Spleen (tissue), 11 donors: ENCODE measurements at regions not wholly inside any gene's neighbourhood (a gene's known extent, or its start where the extent isn't known, plus 50 kb on each side); places are given as distances from the start of the nearest gene placed in this dataset.

Experiments used
- DNase-seq: peaks from one replicate; pipeline ENCODE4 v3.0.0-alpha.2; 2020
- H3K27ac ChIP-seq, 8 donors: fragments of 200-600 bp; sonication (generic) in 7 of 8; 1 replicate in 4 of 8; 2 replicates in 4 of 8; pipeline versions ENCODE4 v1.5.0 to v1.8.0; 2016 to 2021; ENCODE audit warnings: inconsistent platforms in 4 of 8, mild to moderate bottlenecking in 4 of 8, moderate library complexity in 1 of 8
- H3K27me3 ChIP-seq, 7 donors: fragments of 200-600 bp; sonication (generic) in 6 of 7; replicated peaks in 1 of 7; 1 replicate in 4 of 7; 2 replicates in 3 of 7; pipeline versions ENCODE4 v1.5.0 to v1.8.0; 2016 to 2021; ENCODE audit warnings: inconsistent platforms in 3 of 7, mild to moderate bottlenecking in 1 of 7
- H3K36me3 ChIP-seq, 6 donors: fragments of 200-600 bp; sonication (generic) in 5 of 6; 1 replicate in 4 of 6; 2 replicates in 2 of 6; pipeline versions ENCODE4 v1.5.0 to v1.8.0; 2016 to 2021; ENCODE audit warnings: inconsistent platforms in 2 of 6
- H3K4me1 ChIP-seq, 6 donors: fragments of 200-600 bp; sonication (generic) in 5 of 6; 1 replicate in 3 of 6; 2 replicates in 3 of 6; pipeline versions ENCODE4 v1.5.0 to v1.8.0; 2016 to 2021; ENCODE audit warnings: inconsistent platforms in 3 of 6
- H3K4me3 ChIP-seq, 8 donors: fragments of 200-600 bp; sonication (generic) in 7 of 8; 1 replicate in 4 of 8; 2 replicates in 4 of 8; pipeline versions ENCODE4 v1.5.0 to v1.8.0; 2016 to 2021; ENCODE audit warnings: inconsistent platforms in 4 of 8, mild to moderate bottlenecking in 4 of 8, moderate library complexity in 2 of 8
- H3K9me3 ChIP-seq, 8 donors: fragments of 200-600 bp; sonication (generic) in 7 of 8; 1 replicate in 4 of 8; 2 replicates in 4 of 8; pipeline versions ENCODE4 v1.5.0 to v1.8.0; 2016 to 2021; ENCODE audit warnings: inconsistent platforms in 4 of 8
- POLR2A ChIP-seq, 3 donors: fragments of 450-650 bp; IDR thresholded peaks; one replicate each; pipeline ENCODE4 v1.5.1; 2017; ENCODE audit warnings: antibody characterized with exemption in 3 of 3, mild to moderate bottlenecking in 1 of 3
- POLR2AphosphoS5 ChIP-seq, 3 donors: sonication (generic); formaldehyde crosslinking; IDR thresholded peaks; one replicate each; pipeline ENCODE4 v1.5.1; 2017; ENCODE audit warnings: antibody characterized with exemption in 3 of 3
- WGBS, 5 donors: extraction: QIAGEN DNeasy Blood & Tissue Kit in 3 of 5; methylation state at CpG; one replicate each; pipeline versions ENCODE4 v1.1.5 to v1.1.7; 2013 to 2018; 5-methylcytosine and 5-hydroxymethylcytosine counted together
- intact Hi-C: fragments of 100-400 bp; cut with DNase I; formaldehyde crosslinking; loops from one replicate; pipeline ENCODE4 v1.15.0; 2023; ENCODE audit warnings: low total_unique reads
- TF ChIP-seq, protein P1 (sequence below), 11 experiments: fragments of 200-600 bp in 7 of 11; fragments of 450-650 bp in 4 of 11; sonication (generic) in 4 of 11; IDR thresholded peaks in 8 of 11; conservative IDR thresholded peaks in 3 of 11; 1 replicate in 7 of 11; 2 replicates in 4 of 11; pipeline versions ENCODE4 v1.4.0 to v1.8.0; 2016 to 2021; ENCODE audit warnings: antibody characterized with exemption in 11 of 11, inconsistent platforms in 4 of 11, mild to moderate bottlenecking in 1 of 11
- donor health status: healthy with polysubstance abuse.
- donor health status: DM: no; HTN: no; CAD: no; lungs with moderate emphysema.
- donor health status: DM: no; HTN: no; CAD: no.
- donor health status: Bipolar disorder and iron deficiency.
- donor health status: healthy.
- donor health status: DM: no; HTN: no; CAD: no.
- donor health status: DM: yes; HTN: yes; CAD: no.

DNA sequence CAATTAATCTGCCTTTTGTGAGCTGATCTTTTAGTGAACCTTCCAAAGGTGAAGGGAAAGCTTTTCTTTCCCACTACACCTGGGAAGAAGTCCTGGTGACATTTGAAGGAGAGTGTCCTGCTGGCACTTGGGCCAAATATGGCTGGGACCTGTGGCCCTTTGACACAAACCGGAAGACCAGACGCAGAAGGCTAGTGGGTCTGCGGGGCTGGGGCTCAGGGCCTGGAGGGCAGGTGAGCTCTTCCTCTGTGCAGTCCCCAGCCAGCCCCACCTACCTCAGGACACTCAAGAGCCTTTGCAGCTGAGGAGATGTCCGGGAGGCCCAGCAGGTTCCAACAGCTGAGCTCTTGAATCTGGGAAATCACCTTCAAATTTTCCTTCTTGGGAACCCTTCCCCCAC lies 138.0 kb upstream of the THY1 start:
- H3K4me1 ChIP-seq: no peaks in the 10 kb centered on the region

DNA sequence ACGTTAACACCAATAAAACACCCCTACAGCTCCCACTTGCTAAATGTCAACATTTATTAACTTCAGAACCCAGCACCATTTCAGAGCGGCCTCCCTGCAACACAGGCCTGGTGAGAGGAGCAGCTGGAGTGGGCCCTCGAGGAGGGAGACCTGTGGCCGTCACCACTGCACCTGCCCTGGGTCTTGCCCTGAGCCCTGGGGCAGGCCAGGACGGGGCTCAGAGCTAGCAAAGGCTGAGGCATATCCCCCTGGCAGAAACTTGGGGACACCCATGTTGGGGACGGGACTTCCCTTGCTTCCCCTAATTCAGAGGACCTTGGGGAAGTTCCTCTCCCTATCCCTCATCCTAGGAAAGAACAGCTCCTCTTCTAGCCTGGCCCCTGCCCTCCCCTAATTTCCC lies 137.3 kb upstream of the THY1 start:
- Histone ChIP-seq H3K4me3 (no peak overlapping the region), H3K27ac (no peak overlapping the region), H3K9me3 (peaks cover 0 to 23% (median 9%) of the 10 kb centered on the region in 8 donors), H3K36me3 (no peaks in the 10 kb centered on the region), H3K4me1 (no peaks in the 10 kb centered on the region), H3K27me3 (peaks cover 0 to 10% (median 0%) of the 10 kb centered on the region in 7 donors)
- DNase-seq: no peak
- WGBS, 5 donors: 73 to 91% (median 81%) methylated on average over 2 to 6 of the region's 6 CpGs
- intact Hi-C loops: no loop called here
- TF ChIP-seq, protein P1, sequence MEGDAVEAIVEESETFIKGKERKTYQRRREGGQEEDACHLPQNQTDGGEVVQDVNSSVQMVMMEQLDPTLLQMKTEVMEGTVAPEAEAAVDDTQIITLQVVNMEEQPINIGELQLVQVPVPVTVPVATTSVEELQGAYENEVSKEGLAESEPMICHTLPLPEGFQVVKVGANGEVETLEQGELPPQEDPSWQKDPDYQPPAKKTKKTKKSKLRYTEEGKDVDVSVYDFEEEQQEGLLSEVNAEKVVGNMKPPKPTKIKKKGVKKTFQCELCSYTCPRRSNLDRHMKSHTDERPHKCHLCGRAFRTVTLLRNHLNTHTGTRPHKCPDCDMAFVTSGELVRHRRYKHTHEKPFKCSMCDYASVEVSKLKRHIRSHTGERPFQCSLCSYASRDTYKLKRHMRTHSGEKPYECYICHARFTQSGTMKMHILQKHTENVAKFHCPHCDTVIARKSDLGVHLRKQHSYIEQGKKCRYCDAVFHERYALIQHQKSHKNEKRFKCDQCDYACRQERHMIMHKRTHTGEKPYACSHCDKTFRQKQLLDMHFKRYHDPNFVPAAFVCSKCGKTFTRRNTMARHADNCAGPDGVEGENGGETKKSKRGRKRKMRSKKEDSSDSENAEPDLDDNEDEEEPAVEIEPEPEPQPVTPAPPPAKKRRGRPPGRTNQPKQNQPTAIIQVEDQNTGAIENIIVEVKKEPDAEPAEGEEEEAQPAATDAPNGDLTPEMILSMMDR (IDR thresholded peaks at IDR 0.05 in 8 of 11, conservative IDR thresholded peaks at IDR 0.05 in 3 of 11): no peak
- TF ChIP-seq POLR2A (IDR thresholded peaks at IDR 0.05) (no peak), POLR2AphosphoS5 (IDR thresholded peaks at IDR 0.05) (no peak)

More for the DNA sequence above, 138.0 kb upstream of the THY1 start:
- WGBS, 5 donors: 86 to 94% (median 90%) methylated on average over 3 to 4 of the region's 4 CpGs
- peaks cover 0 to 10% (median 0%) of the 10 kb centered on the region in 7 donors for H3K27me3 ChIP-seq
- no peak overlapping the region for H3K4me3 ChIP-seq
- DNase-seq: no peak
- no peaks in the 10 kb centered on the region for H3K36me3 ChIP-seq
- peaks cover 0 to 17% (median 4%) of the 10 kb centered on the region in 8 donors for H3K9me3 ChIP-seq
- intact Hi-C loops: no loop called here
- TF ChIP-seq POLR2AphosphoS5 (IDR thresholded peaks at IDR 0.05) (no peak), POLR2A (IDR thresholded peaks at IDR 0.05) (no peak)
- TF ChIP-seq, protein P1 (IDR thresholded peaks at IDR 0.05 in 8 of 11, conservative IDR thresholded peaks at IDR 0.05 in 3 of 11): no peak
- no peak overlapping the region for H3K27ac ChIP-seq

DNA sequence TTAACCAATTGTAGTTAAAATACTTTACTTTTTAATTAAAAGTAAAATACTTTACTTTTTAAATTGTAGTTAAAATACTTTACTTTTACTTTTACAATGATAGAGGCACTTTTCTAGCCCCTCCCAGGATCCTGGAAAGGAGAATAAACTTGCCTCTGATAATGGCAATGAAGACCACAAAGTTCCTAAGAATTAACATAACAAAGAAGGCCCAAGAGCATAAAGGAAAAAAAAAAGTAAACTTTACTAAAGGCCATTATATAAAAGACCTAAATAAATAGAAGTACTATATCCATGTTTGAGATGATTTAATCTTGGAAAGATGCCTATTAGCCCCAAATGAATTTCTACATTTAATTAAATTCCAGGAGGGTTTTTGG lies 129.1 kb upstream of the THY1 start:
- Histone ChIP-seq H3K9me3 (peaks cover 0 to 39% (median 13%) of the 10 kb centered on the region in 8 donors), H3K27ac (no peak overlapping the region), H3K4me3 (no peak overlapping the region), H3K27me3 (no peaks in the 10 kb centered on the region), H3K36me3 (no peaks in the 10 kb centered on the region), H3K4me1 (no peaks in the 10 kb centered on the region)
- DNase-seq: no peak
- no peak for TF ChIP-seq POLR2AphosphoS5 (IDR thresholded peaks at IDR 0.05)
- TF ChIP-seq POLR2A (IDR thresholded peaks at IDR 0.05): no peak
- TF ChIP-seq, protein P1 (IDR thresholded peaks at IDR 0.05 in 8 of 11, conservative IDR thresholded peaks at IDR 0.05 in 3 of 11): no peak
- intact Hi-C loops: no loop called here

DNA sequence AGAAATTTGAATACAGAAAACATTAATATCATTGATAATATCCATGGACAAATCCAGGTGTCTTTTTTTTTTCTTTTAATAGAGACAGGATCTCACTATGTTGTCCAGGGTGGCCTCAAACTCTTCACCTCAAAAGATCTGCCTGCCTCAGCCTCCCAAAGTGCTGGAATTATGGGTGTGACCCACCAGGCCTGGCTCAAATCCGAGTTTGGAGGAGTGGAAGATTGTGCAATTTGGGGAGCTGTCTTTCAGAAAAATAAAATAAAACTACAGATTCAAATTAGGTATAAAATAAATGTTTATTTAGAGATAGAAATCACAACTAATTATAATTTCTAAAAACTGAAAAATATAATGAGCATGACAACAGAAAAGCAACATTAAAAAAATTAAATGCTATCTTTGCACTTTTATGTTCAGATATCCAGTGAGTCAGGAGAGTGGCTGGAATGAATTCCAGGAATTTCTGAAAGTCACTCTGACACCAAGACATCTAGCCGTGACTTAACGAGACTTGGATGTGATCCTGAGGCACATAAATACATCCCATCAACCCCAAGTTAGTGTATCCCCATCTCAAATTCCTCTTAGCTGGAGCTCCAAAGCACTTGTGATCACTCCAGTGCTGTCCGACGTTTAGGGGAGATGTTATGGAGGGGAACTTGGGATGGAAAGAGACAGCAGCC lies 128.6 kb upstream of the THY1 start:
- TF ChIP-seq POLR2A (IDR thresholded peaks at IDR 0.05): no peak
- TF ChIP-seq, protein P1 (IDR thresholded peaks at IDR 0.05 in 8 of 11, conservative IDR thresholded peaks at IDR 0.05 in 3 of 11): no peak
- no peak for TF ChIP-seq POLR2AphosphoS5 (IDR thresholded peaks at IDR 0.05)
- H3K36me3 ChIP-seq: no peaks in the 10 kb centered on the region
- DNase-seq: no peak
- no peaks in the 10 kb centered on the region for H3K27me3 ChIP-seq
- no peaks in the 10 kb centered on the region for H3K4me1 ChIP-seq
- no peak overlapping the region for H3K4me3 ChIP-seq
- no peak overlapping the region for H3K27ac ChIP-seq
- intact Hi-C loops: no loop called here
- H3K9me3 ChIP-seq: peaks cover 0 to 39% (median 17%) of the 10 kb centered on the region in 8 donors
- 64 to 79% (median 72%) methylated on average over 5 of the region's 5 CpGs for WGBS, 5 donors
